GM21723 (cell line): ENCODE measurements at regions not wholly inside any gene's neighbourhood (a gene's known extent, or its start where the extent isn't known, plus 50 kb on each side); places are given as distances from the start of the nearest gene placed in this dataset.

Experiments used
- ATAC-seq: cut with Tn5 transposase; IDR thresholded peaks from one replicate; pipeline ENCODE4 v1.9.1; 2021; ENCODE audit warnings: mild to moderate bottlenecking, moderate library complexity; ENCODE audit not compliant: unreplicated experiment

- no peak for ATAC-seq
Observed at GRCh38 chr12:24233519-24234246, 284.2 kb upstream of the SOX5 start.

GRCh38 chr12:24232531-24232930 lies 283.1 kb upstream of the SOX5 start:
- ATAC-seq: no peak

- no peak for ATAC-seq
Observed at GRCh38 chr12:24231298-24231697, 281.8 kb upstream of the SOX5 start.

GRCh38 chr12:24230061-24230701 lies 280.7 kb upstream of the SOX5 start:
- no peak for ATAC-seq

GRCh38 chr12:24229031-24229700 lies 279.7 kb upstream of the SOX5 start:
- ATAC-seq: no peak

- ATAC-seq: no peak
Observed at GRCh38 chr12:24228371-24228770, 278.9 kb upstream of the SOX5 start.

- no peak for ATAC-seq
Observed at GRCh38 chr12:24227551-24227950, 278.1 kb upstream of the SOX5 start.

- ATAC-seq: no peak
Observed at GRCh38 chr12:24226745-24227350, 277.4 kb upstream of the SOX5 start.

- no peak for ATAC-seq
Observed at GRCh38 chr12:24224401-24224800, 274.9 kb upstream of the SOX5 start.

GRCh38 chr12:24223926-24224325 lies 274.5 kb upstream of the SOX5 start:
- no peak for ATAC-seq

GRCh38 chr12:24222968-24223367 lies 273.5 kb upstream of the SOX5 start:
- no peak for ATAC-seq

GRCh38 chr12:24212496-24212895 lies 263.0 kb upstream of the SOX5 start:
- ATAC-seq: no peak

- ATAC-seq: no peak
Observed at GRCh38 chr12:24206621-24207020, 257.2 kb upstream of the SOX5 start.

- no peak for ATAC-seq
Observed at GRCh38 chr12:24201258-24201970, 251.9 kb upstream of the SOX5 start.

GRCh38 chr12:24200010-24200409 lies 250.5 kb upstream of the SOX5 start:
- no peak for ATAC-seq

GRCh38 chr12:24198936-24199671 lies 249.6 kb upstream of the SOX5 start:
- ATAC-seq: no peak

- ATAC-seq: no peak
Observed at GRCh38 chr12:24198070-24198469, 248.6 kb upstream of the SOX5 start.

GRCh38 chr12:24197532-24197931 lies 248.1 kb upstream of the SOX5 start:
- ATAC-seq: no peak

- ATAC-seq: no peak
Observed at GRCh38 chr12:24195063-24195462, 245.6 kb upstream of the SOX5 start.

GRCh38 chr12:24191117-24191516 lies 241.6 kb upstream of the SOX5 start:
- ATAC-seq: no peak
